ENCODE measurements at regions not wholly inside any gene's neighbourhood (a gene's known extent, or its start where the extent isn't known, plus 50 kb on each side); places are given as distances from the start of the nearest gene placed in this dataset.

DNA sequence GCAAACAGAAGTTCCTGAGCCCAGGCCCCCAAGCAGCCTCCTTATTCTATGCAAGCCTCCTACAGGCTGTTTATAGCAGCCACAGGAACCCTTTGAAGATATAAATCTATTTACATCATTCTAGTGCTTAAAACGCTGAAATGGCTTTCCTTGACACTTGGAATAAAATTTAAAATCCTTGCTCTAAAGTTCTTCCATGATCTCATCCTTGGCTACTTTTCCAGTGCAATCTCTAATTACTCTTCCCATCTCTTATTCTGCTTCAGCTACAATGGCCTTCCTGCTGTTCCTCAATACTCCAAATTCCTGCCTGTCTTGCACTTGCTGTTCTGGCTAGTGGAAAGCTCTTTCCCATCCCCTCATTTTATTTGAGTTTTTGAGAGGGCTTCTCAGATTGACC, 634.2 kb upstream of the NR3C2 start:
- TF ChIP-seq CTCF (IDR thresholded peaks at IDR 0.05) (no peak), POLR2A (IDR thresholded peaks at IDR 0.05) (no peak)
